Gastroesophageal sphincter (tissue), 3 donors: ENCODE measurements at regions not wholly inside any gene's neighbourhood (a gene's known extent, or its start where the extent isn't known, plus 50 kb on each side); places are given as distances from the start of the nearest gene placed in this dataset.

ENCODE experiments used
- CTCF ChIP-seq, 4 experiments: fragments of 200-600 bp in 2 of 4; fragments of 450-650 bp in 2 of 4; sonication (generic) in 1 of 4; IDR thresholded peaks; one replicate each; pipeline ENCODE4 v1.5.1; 2017 to 2019; ENCODE audit warnings: antibody characterized with exemption in 4 of 4, mild to moderate bottlenecking in 2 of 4, moderate library complexity in 2 of 4
- EP300 ChIP-seq: sonication (generic); formaldehyde crosslinking; IDR thresholded peaks from one replicate; pipeline ENCODE4 v1.6.1; 2017; ENCODE audit warnings: antibody characterized with exemption, mild to moderate bottlenecking
- POLR2A ChIP-seq, 2 donors: fragments of 450-650 bp; IDR thresholded peaks; one replicate each; pipeline ENCODE4 v1.6.1; 2017; ENCODE audit warnings: antibody characterized with exemption in 2 of 2, mild to moderate bottlenecking in 2 of 2, moderate library complexity in 1 of 2
- POLR2AphosphoS5 ChIP-seq: sonication (generic); formaldehyde crosslinking; IDR thresholded peaks from one replicate; pipeline ENCODE4 v1.6.1; 2017; ENCODE audit warnings: antibody characterized with exemption

GRCh38 chr3:182124187-182124586 lies 412.5 kb downstream of the SOX2 start:
- TF ChIP-seq CTCF (IDR thresholded peaks at IDR 0.05) (no peak), POLR2A (IDR thresholded peaks at IDR 0.05) (no peak), POLR2AphosphoS5 (no peak), EP300 (no peak)
